ENCODE measurements at regions not wholly inside any gene's neighbourhood (a gene's known extent, or its start where the extent isn't known, plus 50 kb on each side); places are given as distances from the start of the nearest gene placed in this dataset.

GRCh38 chr2:236665101-236665500, 95.5 kb downstream of the ACKR3 start:
- no peak overlapping the region for H3K4me3 ChIP-seq (ENCODE audit: low read length)
- no peak overlapping the region for H3K9ac ChIP-seq (ENCODE audit: low read depth, low read length)
- no peak overlapping the region for H3K27ac ChIP-seq (ENCODE audit: low read depth, low read length)
- peaks cover 25% of the 10 kb centered on the region for H3K4me1 ChIP-seq (ENCODE audit: insufficient read depth, low read length)
- no peaks in the 10 kb centered on the region for H3K36me3 ChIP-seq (ENCODE audit: insufficient read depth, low read length)
- 95% methylated on average over 6 of the region's 7 CpGs for WGBS
- peaks cover 8% of the 10 kb centered on the region for H3K9me3 ChIP-seq (ENCODE audit: insufficient read depth, low read depth, low read length)
- H3K27me3 ChIP-seq (ENCODE audit: insufficient read depth, low read length), result no peaks in the 10 kb centered on the region

DNA sequence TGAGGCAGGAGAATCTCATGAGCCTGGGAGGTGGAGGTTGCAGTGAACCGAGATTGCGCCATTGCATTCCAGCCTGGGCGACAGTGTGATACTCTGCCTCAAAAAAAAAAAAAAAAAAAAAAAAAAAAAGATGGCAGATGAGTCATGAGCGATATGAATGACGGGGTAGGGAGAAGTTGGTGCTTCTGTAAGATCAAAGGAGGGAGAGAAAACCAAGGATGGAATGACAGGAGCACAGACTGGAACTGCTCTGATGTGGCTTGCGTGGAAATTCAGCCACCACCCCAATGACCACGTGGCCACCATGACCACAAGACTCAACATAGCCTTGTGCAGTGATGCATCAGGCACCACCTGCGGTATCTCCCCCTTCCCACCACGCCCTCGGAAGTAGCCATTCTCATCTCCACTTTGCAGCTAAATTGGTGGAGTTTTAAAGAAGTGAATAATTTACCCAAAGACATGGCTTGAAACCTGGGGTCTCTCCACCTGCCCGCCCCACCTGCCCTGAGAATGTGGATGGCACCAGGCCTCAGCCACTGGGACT, 96.0 kb downstream of the ACKR3 start:
- H3K36me3 ChIP-seq (ENCODE audit: insufficient read depth, low read length), result no peaks in the 10 kb centered on the region
- WGBS, result 78% methylated on average over 10 of the region's 11 CpGs
- H3K9me3 ChIP-seq (ENCODE audit: insufficient read depth, low read depth, low read length), result peaks cover 8% of the 10 kb centered on the region
- H3K27me3 ChIP-seq (ENCODE audit: insufficient read depth, low read length), result no peaks in the 10 kb centered on the region
- no peak overlapping the region for H3K27ac ChIP-seq (ENCODE audit: low read depth, low read length)
- H3K4me3 ChIP-seq (ENCODE audit: low read length), result no peak overlapping the region
- peaks cover 19% of the 10 kb centered on the region for H3K4me1 ChIP-seq (ENCODE audit: insufficient read depth, low read length)
- H3K9ac ChIP-seq (ENCODE audit: low read depth, low read length), result no peak overlapping the region

DNA sequence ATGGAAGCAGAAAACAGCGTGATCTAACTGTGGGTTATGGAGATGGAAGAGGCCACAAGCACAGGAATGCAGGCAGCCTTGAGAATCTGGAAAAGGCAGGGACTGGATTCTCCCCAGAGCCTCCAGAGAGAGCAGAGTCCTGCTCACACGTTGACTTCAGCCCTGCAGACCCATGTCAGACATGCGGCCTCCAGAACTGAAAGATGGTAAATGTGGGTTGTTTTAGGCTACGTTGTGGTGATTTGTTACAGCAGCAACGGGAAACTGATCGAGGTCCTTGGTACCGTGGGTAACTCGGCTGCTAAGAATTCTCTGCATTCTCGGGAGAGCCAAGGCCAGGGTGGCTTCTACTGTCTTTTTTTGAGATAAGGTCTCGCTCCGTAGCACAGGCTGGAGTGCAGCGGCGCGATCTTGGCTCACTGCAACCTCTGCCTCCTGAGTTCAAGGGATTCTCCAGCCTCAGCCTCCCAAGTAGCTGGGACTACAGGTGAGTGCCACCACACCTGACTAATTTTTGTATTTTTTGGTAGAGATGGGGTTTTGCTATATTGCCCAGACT, 97.1 kb downstream of the ACKR3 start:
- no peaks in the 10 kb centered on the region for H3K27me3 ChIP-seq (ENCODE audit: insufficient read depth, low read length)
- peaks cover 8% of the 10 kb centered on the region for H3K9me3 ChIP-seq (ENCODE audit: insufficient read depth, low read depth, low read length)
- H3K4me3 ChIP-seq (ENCODE audit: low read length), result no peak overlapping the region
- H3K27ac ChIP-seq (ENCODE audit: low read depth, low read length), result no peak overlapping the region
- no peak overlapping the region for H3K9ac ChIP-seq (ENCODE audit: low read depth, low read length)
- WGBS, result 95% methylated on average over 14 of the region's 14 CpGs
- H3K36me3 ChIP-seq (ENCODE audit: insufficient read depth, low read length), result no peaks in the 10 kb centered on the region
- peaks cover 11% of the 10 kb centered on the region for H3K4me1 ChIP-seq (ENCODE audit: insufficient read depth, low read length)

DNA sequence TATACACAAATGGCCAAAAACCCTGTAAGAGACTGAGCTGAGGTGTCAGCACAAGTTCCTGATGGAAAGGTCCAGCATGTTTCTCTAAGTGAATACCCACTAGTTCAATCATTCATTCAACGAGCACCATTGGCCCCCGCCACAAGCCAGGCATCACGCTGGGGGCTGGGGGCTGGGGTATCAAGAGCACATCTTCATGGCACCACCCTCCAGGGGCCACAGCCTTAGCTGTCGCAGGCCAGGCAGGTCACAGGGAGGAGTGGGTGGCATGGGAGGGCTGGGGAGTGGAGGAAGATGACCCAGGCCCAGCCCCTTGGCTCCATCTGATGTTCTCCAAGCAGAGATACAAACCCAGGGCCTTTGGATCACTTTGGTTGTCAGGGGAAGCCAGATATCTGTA, 97.9 kb downstream of the ACKR3 start:
- H3K27me3 ChIP-seq (ENCODE audit: insufficient read depth, low read length), result no peaks in the 10 kb centered on the region
- H3K9me3 ChIP-seq (ENCODE audit: insufficient read depth, low read depth, low read length), result peaks cover 8% of the 10 kb centered on the region
- 94% methylated on average over 4 of the region's 4 CpGs for WGBS
- H3K27ac ChIP-seq (ENCODE audit: low read depth, low read length), result no peak overlapping the region
- no peak overlapping the region for H3K9ac ChIP-seq (ENCODE audit: low read depth, low read length)
- no peak overlapping the region for H3K4me3 ChIP-seq (ENCODE audit: low read length)
- H3K36me3 ChIP-seq (ENCODE audit: insufficient read depth, low read length), result no peaks in the 10 kb centered on the region
- H3K4me1 ChIP-seq (ENCODE audit: insufficient read depth, low read length), result peaks cover 5% of the 10 kb centered on the region; the same call in 1 of the 2 replicates

- no peaks in the 10 kb centered on the region for H3K36me3 ChIP-seq (ENCODE audit: insufficient read depth, low read length)
- H3K9ac ChIP-seq (ENCODE audit: low read depth, low read length), result no peak overlapping the region
- 97% methylated on average over 8 of the region's 8 CpGs for WGBS
- 0 out of 2 replicates have a peak, but pooled peaks cover 4% of the 10 kb centered on the region for H3K4me1 ChIP-seq (ENCODE audit: insufficient read depth, low read length)
- no peaks in the 10 kb centered on the region for H3K27me3 ChIP-seq (ENCODE audit: insufficient read depth, low read length)
- H3K27ac ChIP-seq (ENCODE audit: low read depth, low read length), result no peak overlapping the region
- H3K9me3 ChIP-seq (ENCODE audit: insufficient read depth, low read depth, low read length), result peaks cover 8% of the 10 kb centered on the region
- no peak overlapping the region for H3K4me3 ChIP-seq (ENCODE audit: low read length)
Measured at GRCh38 chr2:236668531-236668969, 98.9 kb downstream of the ACKR3 start.

- H3K9me3 ChIP-seq (ENCODE audit: insufficient read depth, low read depth, low read length), result peaks cover 8% of the 10 kb centered on the region
- H3K4me1 ChIP-seq (ENCODE audit: insufficient read depth, low read length), result 0 out of 2 replicates have a peak, but pooled peaks cover 4% of the 10 kb centered on the region
- no peak overlapping the region for H3K9ac ChIP-seq (ENCODE audit: low read depth, low read length)
- H3K36me3 ChIP-seq (ENCODE audit: insufficient read depth, low read length), result no peaks in the 10 kb centered on the region
- H3K27me3 ChIP-seq (ENCODE audit: insufficient read depth, low read length), result no peaks in the 10 kb centered on the region
- WGBS, result 96% methylated on average over 6 of the region's 6 CpGs
- no peak overlapping the region for H3K4me3 ChIP-seq (ENCODE audit: low read length)
- no peak overlapping the region for H3K27ac ChIP-seq (ENCODE audit: low read depth, low read length)
Measured at GRCh38 chr2:236670235-236670620, 100.6 kb downstream of the ACKR3 start.

GRCh38 chr2:236671896-236672562, 102.4 kb downstream of the ACKR3 start:
- Histone ChIP-seq H3K4me3 (ENCODE audit: low read length) (no peak overlapping the region), H3K9me3 (ENCODE audit: insufficient read depth, low read depth, low read length) (no peaks in the 10 kb centered on the region), H3K27me3 (ENCODE audit: insufficient read depth, low read length) (no peaks in the 10 kb centered on the region), H3K36me3 (ENCODE audit: insufficient read depth, low read length) (no peaks in the 10 kb centered on the region), H3K4me1 (ENCODE audit: insufficient read depth, low read length) (0 out of 2 replicates have a peak, but pooled peaks cover 4% of the 10 kb centered on the region), H3K27ac (ENCODE audit: low read depth, low read length) (no peak overlapping the region), H3K9ac (ENCODE audit: low read depth, low read length) (no peak overlapping the region)
- 73% methylated on average over 11 of the region's 11 CpGs for WGBS

- H3K4me1 ChIP-seq (ENCODE audit: insufficient read depth, low read length), result 0 out of 2 replicates have a peak, but pooled peaks cover 4% of the 10 kb centered on the region
Measured at GRCh38 chr2:236672606-236673005, 103.0 kb downstream of the ACKR3 start.

GRCh38 chr2:236673126-236673822, 103.6 kb downstream of the ACKR3 start:
- WGBS, result 95% methylated on average over 14 of the region's 14 CpGs
- no peak overlapping the region for H3K27ac ChIP-seq (ENCODE audit: low read depth, low read length)
- H3K9me3 ChIP-seq (ENCODE audit: insufficient read depth, low read depth, low read length), result no peaks in the 10 kb centered on the region
- H3K4me3 ChIP-seq (ENCODE audit: low read length), result no peak overlapping the region
- no peaks in the 10 kb centered on the region for H3K36me3 ChIP-seq (ENCODE audit: insufficient read depth, low read length)
- no peak overlapping the region for H3K9ac ChIP-seq (ENCODE audit: low read depth, low read length)
- H3K4me1 ChIP-seq (ENCODE audit: insufficient read depth, low read length), result 0 out of 2 replicates have a peak, but pooled peaks cover 4% of the 10 kb centered on the region
- H3K27me3 ChIP-seq (ENCODE audit: insufficient read depth, low read length), result no peaks in the 10 kb centered on the region

More at GRCh38 chr2:236672606-236673005, 103.0 kb downstream of the ACKR3 start:
- Histone ChIP-seq H3K9me3 (ENCODE audit: insufficient read depth, low read depth, low read length) (no peaks in the 10 kb centered on the region), H3K36me3 (ENCODE audit: insufficient read depth, low read length) (no peaks in the 10 kb centered on the region), H3K27me3 (ENCODE audit: insufficient read depth, low read length) (no peaks in the 10 kb centered on the region), H3K27ac (ENCODE audit: low read depth, low read length) (no peak overlapping the region), H3K4me3 (ENCODE audit: low read length) (no peak overlapping the region), H3K9ac (ENCODE audit: low read depth, low read length) (no peak overlapping the region)
- 94% methylated on average over 5 of the region's 5 CpGs for WGBS

GRCh38 chr2:236673823-236674185, 104.2 kb downstream of the ACKR3 start:
- 0 out of 2 replicates have a peak, but pooled peaks cover 4% of the 10 kb centered on the region for H3K4me1 ChIP-seq (ENCODE audit: insufficient read depth, low read length)
- no peak overlapping the region for H3K4me3 ChIP-seq (ENCODE audit: low read length)
- H3K9me3 ChIP-seq (ENCODE audit: insufficient read depth, low read depth, low read length), result no peaks in the 10 kb centered on the region
- H3K27me3 ChIP-seq (ENCODE audit: insufficient read depth, low read length), result no peaks in the 10 kb centered on the region
- no peak overlapping the region for H3K27ac ChIP-seq (ENCODE audit: low read depth, low read length)
- no peak overlapping the region for H3K9ac ChIP-seq (ENCODE audit: low read depth, low read length)
- no peaks in the 10 kb centered on the region for H3K36me3 ChIP-seq (ENCODE audit: insufficient read depth, low read length)
- WGBS, result 94% methylated on average over 4 of the region's 4 CpGs

DNA sequence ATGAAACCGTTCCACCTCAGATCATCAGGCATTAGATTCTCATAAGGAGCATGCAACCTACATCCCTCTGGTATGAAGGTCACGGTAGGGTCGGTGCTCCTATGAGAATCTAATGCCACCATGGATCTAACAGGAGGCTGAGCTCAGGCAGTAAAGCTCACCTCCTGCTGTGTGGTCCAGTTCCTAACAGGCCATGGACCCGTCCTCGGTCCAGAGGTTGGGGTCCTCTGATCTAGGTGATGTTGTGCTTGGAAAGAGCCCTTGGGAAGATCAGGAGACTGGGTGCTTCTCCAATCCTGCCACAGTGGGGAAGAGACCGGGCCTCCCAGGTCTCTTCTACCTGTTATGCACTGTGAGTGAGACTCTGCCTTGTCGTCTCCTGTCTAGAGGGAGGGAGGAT, 104.6 kb downstream of the ACKR3 start:
- Histone ChIP-seq H3K27ac (ENCODE audit: low read depth, low read length) (no peak overlapping the region), H3K9ac (ENCODE audit: low read depth, low read length) (no peak overlapping the region), H3K36me3 (ENCODE audit: insufficient read depth, low read length) (no peaks in the 10 kb centered on the region), H3K4me3 (ENCODE audit: low read length) (no peak overlapping the region), H3K27me3 (ENCODE audit: insufficient read depth, low read length) (no peaks in the 10 kb centered on the region), H3K4me1 (ENCODE audit: insufficient read depth, low read length) (0 out of 2 replicates have a peak, but pooled peaks cover 4% of the 10 kb centered on the region), H3K9me3 (ENCODE audit: insufficient read depth, low read depth, low read length) (no peaks in the 10 kb centered on the region)
- WGBS, result 88% methylated on average over 7 of the region's 7 CpGs

Data from HUES64 (cell line).